Prostate gland (tissue), 2 donors: ENCODE measurements at regions not wholly inside any gene's neighbourhood (a gene's known extent, or its start where the extent isn't known, plus 50 kb on each side); places are given as distances from the start of the nearest gene placed in this dataset.

Experiments
- DNase-seq: peaks from one replicate; pipeline ENCODE4 v3.0.0-alpha.2; 2019; ENCODE audit warnings: low spot score
- H3K27ac ChIP-seq, 2 donors: fragments of 200-600 bp; sonication (generic); 2 replicates each; pipeline ENCODE4 v1.5.1; 2017 to 2019
- H3K27me3 ChIP-seq: fragments of 200-600 bp; sonication (generic); replicated peaks from 2 replicates; pipeline ENCODE4 v1.5.1; 2019; ENCODE audit not compliant: insufficient read depth
- H3K36me3 ChIP-seq, 2 donors: fragments of 200-600 bp; sonication (generic); 1 replicate in 1 of 2; 2 replicates in 1 of 2; pipeline versions ENCODE4 v1.5.1 to v1.8.1; 2017 to 2019
- H3K4me1 ChIP-seq: fragments of 200-600 bp; sonication (generic); replicated peaks from 2 replicates; pipeline ENCODE4 v1.5.1; 2019
- H3K4me3 ChIP-seq, 2 donors: fragments of 200-600 bp; sonication (generic); 2 replicates each; pipeline ENCODE4 v1.5.1; 2017 to 2019
- H3K9me3 ChIP-seq: fragments of 200-600 bp; sonication (generic); 2 replicates; pipeline ENCODE4 v1.5.1; 2017
- CTCF ChIP-seq, 4 experiments: fragments of 200-600 bp in 2 of 4; fragments of 450-650 bp in 2 of 4; sonication (generic) in 2 of 4; IDR thresholded peaks; 1 replicate in 3 of 4; 2 replicates in 1 of 4; pipeline ENCODE4 v1.5.1; 2016 to 2019; ENCODE audit warnings: antibody characterized with exemption in 4 of 4, mild to moderate bottlenecking in 2 of 4, moderate library complexity in 2 of 4
- POLR2A ChIP-seq: fragments of 450-650 bp; IDR thresholded peaks from one replicate; pipeline ENCODE4 v1.6.1; 2016; ENCODE audit warnings: antibody characterized with exemption, mild to moderate bottlenecking
- POLR2AphosphoS5 ChIP-seq: sonication (generic); formaldehyde crosslinking; IDR thresholded peaks from one replicate; pipeline ENCODE4 v1.6.1; 2017; ENCODE audit warnings: antibody characterized with exemption
- WGBS: methylation state at CpG from one replicate; pipeline ENCODE4 v1.1.5; 2018; 5-methylcytosine and 5-hydroxymethylcytosine counted together
- intact Hi-C: fragments of 100-400 bp; cut with DNase I; formaldehyde crosslinking; loops from one replicate; pipeline ENCODE4 v1.14.2; 2022

DNA sequence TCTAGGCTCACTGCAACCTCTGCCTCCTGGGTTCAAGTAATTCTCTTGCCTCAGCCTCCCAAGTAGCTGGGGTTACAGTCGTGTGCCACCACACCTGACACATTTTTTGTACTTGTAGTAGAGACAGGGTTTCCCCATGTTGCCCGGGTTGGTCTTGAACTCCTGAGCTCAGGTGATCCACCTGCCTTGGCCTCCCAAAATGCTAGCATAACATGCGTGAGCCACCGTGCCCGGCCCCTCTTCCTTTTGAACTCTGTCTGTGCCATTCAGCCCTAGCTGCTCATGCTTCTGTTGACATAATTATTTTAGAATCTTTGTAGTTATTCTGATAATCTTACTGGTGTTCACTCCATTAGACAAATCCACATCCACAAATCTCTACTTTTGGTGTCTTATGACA, 1231.3 kb upstream of the ADGRL3 start:
- H3K9me3 ChIP-seq, result no peaks in the 10 kb centered on the region
- no peaks in the 10 kb centered on the region for H3K4me1 ChIP-seq
- no peak for DNase-seq
- intact Hi-C loops, result no loop called here
- no peak overlapping the region for H3K27ac ChIP-seq
- H3K27me3 ChIP-seq, result no peaks in the 10 kb centered on the region
- H3K4me3 ChIP-seq, result no peak overlapping the region
- H3K36me3 ChIP-seq, result no peaks in the 10 kb centered on the region
- TF ChIP-seq CTCF (IDR thresholded peaks at IDR 0.05) (no peak), POLR2AphosphoS5 (no peak), POLR2A (no peak)
- 91% methylated on average over 5 of the region's 5 CpGs for WGBS

GRCh38 chr4:59969909-59970308, 1230.2 kb upstream of the ADGRL3 start:
- TF ChIP-seq POLR2A, result no peak
- TF ChIP-seq CTCF (IDR thresholded peaks at IDR 0.05), result no peak
- no peak for TF ChIP-seq POLR2AphosphoS5
- intact Hi-C loops, result no loop called here
- 90% methylated on average over 3 of the region's 3 CpGs for WGBS
- no peaks in the 10 kb centered on the region for H3K9me3 ChIP-seq
- no peaks in the 10 kb centered on the region for H3K27me3 ChIP-seq
- no peaks in the 10 kb centered on the region for H3K36me3 ChIP-seq
- H3K4me3 ChIP-seq, result no peak overlapping the region
- no peak for DNase-seq
- H3K27ac ChIP-seq, result no peak overlapping the region
- no peaks in the 10 kb centered on the region for H3K4me1 ChIP-seq

DNA sequence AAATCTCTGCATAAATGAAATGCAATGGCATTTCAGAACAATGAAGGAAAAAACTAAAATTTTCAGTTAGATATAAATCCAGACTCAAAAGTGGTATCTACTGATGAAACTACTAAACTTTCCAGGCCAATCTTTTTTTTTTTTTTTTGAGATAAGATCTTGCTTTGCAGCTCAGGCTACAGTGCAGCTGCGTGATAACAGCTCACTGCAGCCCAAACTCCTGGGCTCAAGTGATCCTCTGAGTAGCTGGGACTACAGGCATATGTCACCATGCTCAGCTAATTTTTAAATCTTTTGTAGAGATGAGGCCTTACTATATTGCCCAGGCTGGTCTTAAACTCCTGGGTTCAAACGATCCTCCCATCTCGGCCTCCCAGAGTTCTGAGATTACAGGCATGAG, 1228.2 kb upstream of the ADGRL3 start:
- intact Hi-C loops, result no loop called here
- Histone ChIP-seq H3K27ac (no peak overlapping the region), H3K4me3 (no peak overlapping the region), H3K36me3 (no peaks in the 10 kb centered on the region), H3K27me3 (no peaks in the 10 kb centered on the region), H3K4me1 (no peaks in the 10 kb centered on the region), H3K9me3 (no peaks in the 10 kb centered on the region)
- DNase-seq, result no peak
- 73% methylated on average over 3 of the region's 3 CpGs for WGBS
- TF ChIP-seq POLR2A (no peak), POLR2AphosphoS5 (no peak), CTCF (IDR thresholded peaks at IDR 0.05) (no peak)

DNA sequence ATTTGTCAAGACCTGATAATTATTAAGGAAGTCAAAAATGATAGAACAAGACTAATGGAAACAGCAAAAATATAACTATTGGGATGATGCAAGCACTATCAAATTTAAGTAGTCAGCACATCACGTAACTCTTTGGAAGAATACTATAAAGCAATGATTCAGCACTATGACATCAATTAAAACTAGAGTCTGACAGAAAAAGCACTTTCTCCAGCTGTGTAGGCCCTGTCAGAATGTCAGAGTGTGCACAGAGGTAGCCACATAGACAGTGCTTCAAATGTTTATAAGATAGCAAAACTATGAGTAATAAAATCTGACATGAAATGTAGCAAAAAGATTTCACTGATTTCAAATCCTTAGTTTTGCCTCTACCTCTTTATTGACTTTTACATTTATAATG, 1226.6 kb upstream of the ADGRL3 start:
- Histone ChIP-seq H3K27me3 (no peaks in the 10 kb centered on the region), H3K27ac (no peak overlapping the region), H3K4me1 (no peaks in the 10 kb centered on the region), H3K36me3 (no peaks in the 10 kb centered on the region), H3K4me3 (no peak overlapping the region), H3K9me3 (no peaks in the 10 kb centered on the region)
- DNase-seq, result no peak
- WGBS, result 63% methylated on average over 1 of the region's 1 CpG
- intact Hi-C loops, result no loop called here
- no peak for TF ChIP-seq CTCF (IDR thresholded peaks at IDR 0.05)
- no peak for TF ChIP-seq POLR2AphosphoS5
- no peak for TF ChIP-seq POLR2A

DNA sequence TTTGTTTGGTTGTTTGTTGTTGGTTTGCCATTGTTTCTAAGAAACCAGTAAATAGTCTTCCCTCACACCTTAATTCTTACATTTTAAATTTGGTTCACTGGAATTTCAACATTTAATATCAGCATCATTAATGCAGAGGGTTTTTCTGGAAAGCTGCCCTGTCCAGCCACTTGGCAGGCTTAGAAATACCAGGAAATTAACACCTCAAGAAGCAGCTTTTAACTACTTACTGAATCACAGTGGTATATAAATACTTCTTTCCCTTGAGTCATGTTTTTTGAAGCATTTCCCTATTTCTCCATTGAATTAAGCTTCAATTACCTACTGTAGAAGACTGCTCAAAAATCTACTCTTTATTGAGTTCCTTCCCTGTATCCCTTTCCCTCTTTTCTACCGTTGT, 1221.1 kb upstream of the ADGRL3 start:
- WGBS, result 69% methylated on average over 1 of the region's 1 CpG
- intact Hi-C loops, result no loop called here
- no peak overlapping the region for H3K27ac ChIP-seq

More for the DNA sequence above, 1221.1 kb upstream of the ADGRL3 start:
- Histone ChIP-seq H3K4me3 (no peak overlapping the region), H3K9me3 (no peaks in the 10 kb centered on the region), H3K27me3 (no peaks in the 10 kb centered on the region), H3K4me1 (no peaks in the 10 kb centered on the region), H3K36me3 (no peaks in the 10 kb centered on the region)
- no peak for DNase-seq
- TF ChIP-seq CTCF (IDR thresholded peaks at IDR 0.05) (no peak), POLR2A (no peak), POLR2AphosphoS5 (no peak)
